H1 (cell line): ENCODE measurements at regions not wholly inside any gene's neighbourhood (a gene's known extent, or its start where the extent isn't known, plus 50 kb on each side); places are given as distances from the start of the nearest gene placed in this dataset.

Source experiments
- CTCF ChIA-PET: fragments of 300-600 bp; sonication (Branson Sonifier 250); formaldehyde crosslinking; loops from one replicate; lab custom pipeline; 2021; ENCODE audit not compliant: partially characterized antibody; lab: Charles Lee
- POLR2A ChIA-PET: fragments of 300-600 bp; sonication (Branson Sonifier 250); formaldehyde crosslinking; loops from one replicate; lab custom pipeline; 2021; ENCODE audit warnings: inconsistent platforms; ENCODE audit not compliant: partially characterized antibody; lab: Charles Lee
- DNase-seq, 2 experiments: peaks; one replicate each; pipeline versions ENCODE4 v3.0.0 to v3.0.0-alpha.2; 2010 to 2022; ENCODE audit warnings: low spot score in 2 of 2, low read depth in 1 of 2, mixed read lengths in 1 of 2
- FAIRE-seq: peaks from 2 replicates; lab custom pipeline; 2011; peaks lifted over from hg19 to GRCh38; lab: Jason Lieb, UNC
- H2AFZ ChIP-seq: 2 replicates; pipeline ENCODE4 v1.8.1; 2012; ENCODE audit warnings: low read length, inconsistent platforms
- H2AK5ac ChIP-seq: 2 replicates; pipeline ENCODE4 v1.6.1; 2013; ENCODE audit warnings: low read depth, low read length
- H2BK120ac ChIP-seq: replicated peaks from 2 replicates; pipeline ENCODE3; 2013; ENCODE audit warnings: low read depth, low read length, inconsistent platforms
- H2BK12ac ChIP-seq: 2 replicates; pipeline ENCODE4 v1.6.1; 2013; ENCODE audit warnings: low read depth, low read length
- H2BK15ac ChIP-seq: 2 replicates; pipeline ENCODE4 v1.6.1; 2013; ENCODE audit warnings: low read length
- H2BK20ac ChIP-seq: 2 replicates; pipeline ENCODE4 v1.6.1; 2013; ENCODE audit warnings: low read length
- H2BK5ac ChIP-seq: 2 replicates; pipeline ENCODE4 v1.6.1; 2013; ENCODE audit warnings: low read depth, low read length
- H3K14ac ChIP-seq: 2 replicates; pipeline ENCODE4 v1.6.1; 2013; ENCODE audit warnings: inconsistent platforms; ENCODE audit not compliant: insufficient read length
- H3K18ac ChIP-seq: 2 replicates; pipeline ENCODE4 v1.6.1; 2013; ENCODE audit warnings: low read length; ENCODE audit errors: extremely low read depth
- H3K23ac ChIP-seq: 2 replicates; pipeline ENCODE4 v1.6.1; 2013; ENCODE audit warnings: inconsistent platforms; ENCODE audit not compliant: insufficient read length
- H3K23me2 ChIP-seq: 2 replicates; pipeline ENCODE4 v1.6.1; 2013; ENCODE audit warnings: low read depth, low read length
- H3K27ac ChIP-seq: 2 replicates; pipeline ENCODE4 v1.6.1; 2011; ENCODE audit warnings: low read depth, low read length, inconsistent platforms
- H3K27me3 ChIP-seq, 4 experiments: replicated peaks in 1 of 4; 1 replicate in 1 of 4; 2 replicates in 3 of 4; pipeline versions ENCODE4 v1.6.1 to v1.8.1; 2011 to 2013; ENCODE audit warnings: low read length in 3 of 4, mild to moderate bottlenecking in 3 of 4, inconsistent platforms in 2 of 4, mixed read lengths in 2 of 4, moderate library complexity in 1 of 4; ENCODE audit not compliant: control insufficient read depth in 3 of 4, insufficient read depth in 3 of 4; ENCODE audit errors: extremely low read depth in 1 of 4
- H3K36me3 ChIP-seq, 4 experiments: 2 replicates each; pipeline versions ENCODE4 v1.6.1 to v1.8.1; 2011 to 2013; ENCODE audit warnings: mild to moderate bottlenecking in 4 of 4, low read length in 3 of 4, moderate library complexity in 2 of 4, control low read depth in 1 of 4, inconsistent platforms in 1 of 4; ENCODE audit not compliant: insufficient read depth in 4 of 4, control insufficient read depth in 2 of 4
- H3K4ac ChIP-seq: replicated peaks from 2 replicates; pipeline ENCODE3; 2013; ENCODE audit warnings: low read length, low read depth, mixed read lengths, inconsistent platforms; ENCODE audit not compliant: insufficient read length
- H3K4me1 ChIP-seq, 4 experiments: replicated peaks in 1 of 4; 1 replicate in 1 of 4; 2 replicates in 3 of 4; pipeline versions ENCODE4 v1.6.1 to v1.8.1; 2011 to 2013; ENCODE audit warnings: low read length in 3 of 4, inconsistent platforms in 2 of 4, mixed read lengths in 1 of 4; ENCODE audit not compliant: insufficient read depth in 4 of 4, control insufficient read depth in 3 of 4
- H3K4me2 ChIP-seq, 2 experiments: 2 replicates each; pipeline versions ENCODE4 v1.6.1 to v1.8.1; 2011 to 2013; ENCODE audit warnings: low read depth in 2 of 2, low read length in 2 of 2, control low read depth in 1 of 2, inconsistent platforms in 1 of 2, mild to moderate bottlenecking in 1 of 2; ENCODE audit not compliant: insufficient read depth in 1 of 2
- H3K4me3 ChIP-seq, 4 experiments: fragments of 200-600, 300-600 bp in 1 of 4; sonication (generic), shearing (Covaris generic), sonication (Bioruptor Twin) in 1 of 4; 2 replicates each; pipeline versions ENCODE4 v1.5.1 to v1.8.1; 2011 to 2016; ENCODE audit warnings: low read length in 4 of 4, low read depth in 3 of 4, control low read depth in 2 of 4, inconsistent platforms in 2 of 4, mild to moderate bottlenecking in 2 of 4, mixed read lengths in 1 of 4, moderate library complexity in 1 of 4; ENCODE audit not compliant: insufficient read depth in 2 of 4; ENCODE audit errors: extremely low read depth in 1 of 4
- H3K56ac ChIP-seq: replicated peaks from 2 replicates; pipeline ENCODE3; 2013; ENCODE audit warnings: low read depth, mild to moderate bottlenecking, mixed read lengths, low read length, inconsistent platforms; ENCODE audit not compliant: insufficient read length
- H3K79me1 ChIP-seq: 2 replicates; pipeline ENCODE4 v1.6.1; 2013; ENCODE audit warnings: low read depth, low read length, control low read depth
- H3K79me2 ChIP-seq, 2 experiments: 2 replicates each; pipeline versions ENCODE4 v1.6.1 to v1.8.1; 2012 to 2013; ENCODE audit warnings: low read length in 2 of 2, mild to moderate bottlenecking in 2 of 2, inconsistent platforms in 1 of 2; ENCODE audit not compliant: insufficient read depth in 2 of 2, control insufficient read depth in 1 of 2
- H3K9ac ChIP-seq, 4 experiments: replicated peaks in 1 of 4; 1 replicate in 1 of 4; 2 replicates in 3 of 4; pipeline versions ENCODE4 v1.6.1 to v1.8.1; 2011 to 2013; ENCODE audit warnings: low read depth in 3 of 4, low read length in 3 of 4, control low read depth in 2 of 4, mild to moderate bottlenecking in 2 of 4, moderate library complexity in 2 of 4, inconsistent platforms in 1 of 4; ENCODE audit errors: extremely low read depth in 1 of 4
- H3K9me3 ChIP-seq, 2 experiments: 2 replicates each; pipeline versions ENCODE4 v1.6.1 to v1.8.1; 2012 to 2013; ENCODE audit warnings: mild to moderate bottlenecking in 2 of 2, moderate library complexity in 2 of 2, control low read depth in 1 of 2, inconsistent platforms in 1 of 2, low read depth in 1 of 2, low read length in 1 of 2, mixed read lengths in 1 of 2; ENCODE audit not compliant: insufficient read depth in 2 of 2
- H4K20me1 ChIP-seq, 2 experiments: replicated peaks in 1 of 2; 2 replicates each; pipeline versions ENCODE3 to v1.8.1; 2011 to 2013; ENCODE audit warnings: inconsistent platforms in 2 of 2, low read length in 2 of 2, mild to moderate bottlenecking in 1 of 2; ENCODE audit not compliant: insufficient read depth in 2 of 2, control insufficient read depth in 1 of 2
- H4K5ac ChIP-seq: 2 replicates; pipeline ENCODE4 v1.6.1; 2013; ENCODE audit warnings: low read length, low read depth, mixed read lengths, inconsistent platforms; ENCODE audit not compliant: insufficient read length
- H4K8ac ChIP-seq: 2 replicates; pipeline ENCODE4 v1.8.0; 2013; ENCODE audit warnings: mild to moderate bottlenecking, moderate library complexity, low read length, inconsistent platforms; ENCODE audit not compliant: insufficient read depth; ENCODE audit errors: extremely low read depth
- H4K91ac ChIP-seq: replicated peaks from 2 replicates; pipeline ENCODE3; 2013; ENCODE audit warnings: low read length, mixed read lengths, inconsistent platforms; ENCODE audit not compliant: insufficient read length
- CBX8 ChIP-seq: fragments of 300-800, 300-1000 bp; sonication (generic); IDR thresholded peaks from 2 replicates; pipeline ENCODE4 v1.7.1; 2016; ENCODE audit warnings: low read depth, low read length, borderline replicate concordance
- GTF2F1 ChIP-seq: IDR thresholded peaks from 2 replicates; pipeline ENCODE4 v1.6.1; 2012; ENCODE audit warnings: low read depth, low read length, improper control_type of control experiment, borderline replicate concordance
- POU5F1 ChIP-seq: IDR thresholded peaks from 2 replicates; pipeline ENCODE4 v1.6.1; 2011; ENCODE audit warnings: low read depth, mild to moderate bottlenecking, low read length, moderate library complexity
- WGBS, 2 experiments: shearing (Covaris generic) in 1 of 2; methylation state at CpG; one replicate each; pipeline versions ENCODE4 v1.1.6 to v1.1.7; 2013 to 2015; ENCODE audit warnings: low lambda C conversion rate in 2 of 2, mixed read lengths in 2 of 2, inconsistent platforms in 1 of 2, low coverage in 1 of 2, missing lambda C conversion rate in 1 of 2; ENCODE audit not compliant: insufficient replicate concordance in 2 of 2, insufficient coverage in 1 of 2, insufficient read length in 1 of 2; ENCODE audit errors: extremely low coverage in 1 of 2, missing lambda C conversion rate in 1 of 2; 5-methylcytosine and 5-hydroxymethylcytosine counted together
- TF ChIP-seq, protein P1 (sequence below): IDR thresholded peaks from 2 replicates; pipeline ENCODE4 v1.6.1; 2012; ENCODE audit warnings: inconsistent platforms

- Histone ChIP-seq H2BK120ac (no peak overlapping the region), H4K20me1 (no peaks in the 10 kb centered on the region), H2AK5ac (no peak overlapping the region), H3K23me2 (no peaks in the 10 kb centered on the region), H3K18ac (no peak overlapping the region), H4K5ac (no peak overlapping the region), H3K9ac (no peak overlapping the region), H3K4me2 (no peak overlapping the region), H3K79me2 (no peaks in the 10 kb centered on the region), H3K9me3 (peaks cover 3 to 4% of the 10 kb centered on the region in 2 experiments; a peak in 2 of 4 replicates), H2BK15ac (no peak overlapping the region), H3K56ac (no peak overlapping the region), H3K23ac (no peak overlapping the region), H4K91ac (no peak overlapping the region), H3K36me3 (no peaks in the 10 kb centered on the region), H3K4me1 (no peaks in the 10 kb centered on the region), H3K79me1 (no peaks in the 10 kb centered on the region), H3K27me3 (no peaks in the 10 kb centered on the region), H3K27ac (no peak overlapping the region), H2BK12ac (no peak overlapping the region), H2AFZ (no peak overlapping the region), H3K4ac (no peak overlapping the region), H2BK5ac (no peak overlapping the region), H3K14ac (no peak overlapping the region), H3K4me3 (no peak overlapping the region)
- ChIA-PET POLR2A (no interaction called here), CTCF (interaction anchor here (0.9 to 1.6 kb wide), 2 partner anchors 9 to 179 kb away, joined by 3 to 4 read pairs; no protein-coding TSS in a partner anchor)
- no peak for DNase-seq
- no peak for FAIRE-seq
- 93% methylated on average over 1 of the region's 1 CpG; no CpG with 5 or more reads in 1 of the 2 experiments for WGBS, 2 experiments
- TF ChIP-seq GTF2F1, result no peak
- TF ChIP-seq POU5F1, result no peak
- TF ChIP-seq, protein P1, sequence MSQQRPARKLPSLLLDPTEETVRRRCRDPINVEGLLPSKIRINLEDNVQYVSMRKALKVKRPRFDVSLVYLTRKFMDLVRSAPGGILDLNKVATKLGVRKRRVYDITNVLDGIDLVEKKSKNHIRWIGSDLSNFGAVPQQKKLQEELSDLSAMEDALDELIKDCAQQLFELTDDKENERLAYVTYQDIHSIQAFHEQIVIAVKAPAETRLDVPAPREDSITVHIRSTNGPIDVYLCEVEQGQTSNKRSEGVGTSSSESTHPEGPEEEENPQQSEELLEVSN, result no peak
- TF ChIP-seq CBX8, result no peak
- TF ChIP-seq, all 59 proteins: peak for 0
- Histone ChIP-seq H4K8ac (no peak overlapping the region), H2BK20ac (no peak overlapping the region)
Measured at GRCh38 chr9:1938135-1938534, 77.0 kb upstream of the SMARCA2 start.
